Neural cell (in vitro differentiated cells): ENCODE measurements at regions not wholly inside any gene's neighbourhood (a gene's known extent, or its start where the extent isn't known, plus 50 kb on each side); places are given as distances from the start of the nearest gene placed in this dataset.
"Not testable (repeated sequence)": the region's sequence is repeated elsewhere in the genome, so short reads cannot be mapped to it uniquely, and the experiment has no call there.

ENCODE experiments used
- H2AFZ ChIP-seq: fragments of 200-600, 300-800 bp; sonication (generic), shearing (Covaris generic); 2 replicates; pipeline ENCODE4 v1.6.0; 2014; ENCODE audit warnings: low read depth, mild to moderate bottlenecking, antibody characterized with exemption, low read length, moderate library complexity
- H3F3A ChIP-seq: fragments of 200-600 bp; shearing (Covaris generic); 2 replicates; pipeline ENCODE4 v1.6.1; 2016; ENCODE audit warnings: mild to moderate bottlenecking, moderate library complexity, mixed read lengths, antibody characterized with exemption, low read length; ENCODE audit not compliant: insufficient read depth, poor library complexity, severe bottlenecking
- H3K27ac ChIP-seq: fragments of 200-600, 300-800 bp; sonication (generic), shearing (Covaris generic); 2 replicates; pipeline ENCODE4 v1.5.1; 2014; ENCODE audit warnings: mild to moderate bottlenecking, low read length, moderate library complexity
- H3K27me3 ChIP-seq: fragments of 300-800, 200-600 bp; sonication (generic), shearing (Covaris generic); 2 replicates; pipeline ENCODE4 v1.6.0; 2014; ENCODE audit warnings: mild to moderate bottlenecking, low read depth, low read length, moderate library complexity; ENCODE audit not compliant: insufficient read depth
- H3K36me3 ChIP-seq: fragments of 300-800, 200-600 bp; sonication (generic), shearing (Covaris generic); 2 replicates; pipeline ENCODE4 v1.5.1; 2014; ENCODE audit warnings: mild to moderate bottlenecking, antibody characterized with exemption, low read length, moderate library complexity; ENCODE audit not compliant: insufficient read depth
- H3K4me2 ChIP-seq: fragments of 300-800, 200-600 bp; sonication (generic), shearing (Covaris generic); 2 replicates; pipeline ENCODE4 v1.6.0; 2014; ENCODE audit warnings: mild to moderate bottlenecking, low read length
- H3K4me3 ChIP-seq: fragments of 300-800, 200-600 bp; sonication (generic), shearing (Covaris generic); 2 replicates; pipeline ENCODE4 v1.5.1; 2014; ENCODE audit warnings: mild to moderate bottlenecking, low read length, moderate library complexity
- H3K79me2 ChIP-seq: fragments of 200-600 bp; shearing (Covaris generic); replicated peaks from 2 replicates; pipeline ENCODE4 v1.6.0; 2014; ENCODE audit warnings: mild to moderate bottlenecking, low read length, moderate library complexity; ENCODE audit not compliant: insufficient read depth
- H3K9ac ChIP-seq: fragments of 300-800, 200-600 bp; sonication (generic), shearing (Covaris generic); 2 replicates; pipeline ENCODE4 v1.6.1; 2016; ENCODE audit warnings: mild to moderate bottlenecking, low read length, mixed read lengths
- H3K9me2 ChIP-seq: fragments of 200-600 bp; shearing (Covaris generic); 2 replicates; pipeline ENCODE4 v1.6.1; 2016; ENCODE audit warnings: mild to moderate bottlenecking, low read length, mixed read lengths; ENCODE audit not compliant: insufficient read depth
- H3K9me3 ChIP-seq: fragments of 200-600, 300-800 bp; sonication (generic), shearing (Covaris generic); 2 replicates; pipeline ENCODE4 v1.6.1; 2016; ENCODE audit warnings: mild to moderate bottlenecking, mixed run types, low read length, moderate library complexity, mixed read lengths
- H4K20me1 ChIP-seq: fragments of 200-600 bp; shearing (Covaris generic); 2 replicates; pipeline ENCODE4 v1.6.1; 2016; ENCODE audit warnings: mild to moderate bottlenecking, mixed run types; ENCODE audit not compliant: insufficient read depth
- EP300 ChIP-seq: fragments of 450-650 bp; conservative IDR thresholded peaks from 2 replicates; pipeline ENCODE4 v1.6.1; 2014; ENCODE audit warnings: antibody characterized with exemption, mild to moderate bottlenecking, moderate library complexity; ENCODE audit not compliant: poor library complexity, severe bottlenecking
- EZH2 ChIP-seq: fragments of 200-600, 300-800 bp; shearing (Covaris generic), sonication (generic); IDR thresholded peaks from 2 replicates; pipeline ENCODE4 v1.6.1; 2014; ENCODE audit warnings: antibody characterized with exemption, low read length, borderline replicate concordance, mild to moderate bottlenecking; ENCODE audit not compliant: insufficient read depth, poor library complexity, severe bottlenecking
- MXI1 ChIP-seq: fragments of 450-650 bp; conservative IDR thresholded peaks from 2 replicates; pipeline ENCODE4 v1.6.1; 2014; ENCODE audit warnings: antibody characterized with exemption, mild to moderate bottlenecking; ENCODE audit not compliant: poor library complexity, severe bottlenecking
- POLR2AphosphoS5 ChIP-seq: IDR thresholded peaks from 2 replicates; pipeline ENCODE4 v1.6.1; 2012
- RAD21 ChIP-seq: fragments of 450-650 bp; conservative IDR thresholded peaks from 2 replicates; pipeline ENCODE4 v1.6.1; 2014; ENCODE audit warnings: antibody characterized with exemption, mild to moderate bottlenecking, moderate library complexity
- SMC3 ChIP-seq: fragments of 450-650 bp; conservative IDR thresholded peaks from 2 replicates; pipeline ENCODE4 v1.6.1; 2014; ENCODE audit warnings: antibody characterized with exemption, mild to moderate bottlenecking, moderate library complexity; ENCODE audit not compliant: poor library complexity
- TAF1 ChIP-seq: IDR thresholded peaks from 2 replicates; pipeline ENCODE4 v1.6.1; 2012; ENCODE audit warnings: low read depth
- TF ChIP-seq, protein P1 (sequence below): IDR thresholded peaks from 2 replicates; pipeline ENCODE4 v1.6.1; 2012; ENCODE audit warnings: borderline replicate concordance
- TF ChIP-seq, protein P2 (sequence below): fragments of 450-650 bp; IDR thresholded peaks from 2 replicates; pipeline ENCODE4 v1.5.1; 2014; ENCODE audit warnings: antibody characterized with exemption, mild to moderate bottlenecking, moderate library complexity; ENCODE audit not compliant: poor library complexity, severe bottlenecking

DNA sequence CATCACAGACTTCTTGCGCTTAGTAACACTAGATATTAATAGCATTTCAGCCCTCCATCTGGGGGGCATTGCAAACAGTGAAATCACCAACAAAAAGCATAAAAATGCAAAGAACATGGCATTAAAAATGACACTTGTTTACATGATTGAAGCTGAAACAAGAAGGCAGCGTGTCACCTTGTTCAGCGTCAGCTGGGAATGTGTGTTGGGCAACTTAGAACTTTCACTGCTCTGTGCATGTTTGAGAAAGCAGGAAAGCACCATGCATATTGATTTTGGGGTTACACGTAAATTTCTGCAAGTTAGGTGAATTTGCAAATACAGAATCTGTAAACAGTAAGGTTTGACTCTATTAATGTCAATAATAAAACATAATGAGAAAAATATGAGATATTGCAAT, 162.9 kb downstream of the SOX4 start:
- Histone ChIP-seq H3F3A (no peaks in the 10 kb centered on the region), H3K9me2 (no peaks in the 10 kb centered on the region), H3K4me2 (no peak overlapping the region), H3K79me2 (peaks cover 56% of the 10 kb centered on the region), H3K27ac (no peak overlapping the region), H3K27me3 (no peaks in the 10 kb centered on the region), H3K4me3 (no peak overlapping the region), H3K9ac (no peak overlapping the region), H4K20me1 (no peaks in the 10 kb centered on the region), H3K36me3 (no peaks in the 10 kb centered on the region), H3K9me3 (no peaks in the 10 kb centered on the region), H2AFZ (no peak overlapping the region)
- TF ChIP-seq, protein P1, sequence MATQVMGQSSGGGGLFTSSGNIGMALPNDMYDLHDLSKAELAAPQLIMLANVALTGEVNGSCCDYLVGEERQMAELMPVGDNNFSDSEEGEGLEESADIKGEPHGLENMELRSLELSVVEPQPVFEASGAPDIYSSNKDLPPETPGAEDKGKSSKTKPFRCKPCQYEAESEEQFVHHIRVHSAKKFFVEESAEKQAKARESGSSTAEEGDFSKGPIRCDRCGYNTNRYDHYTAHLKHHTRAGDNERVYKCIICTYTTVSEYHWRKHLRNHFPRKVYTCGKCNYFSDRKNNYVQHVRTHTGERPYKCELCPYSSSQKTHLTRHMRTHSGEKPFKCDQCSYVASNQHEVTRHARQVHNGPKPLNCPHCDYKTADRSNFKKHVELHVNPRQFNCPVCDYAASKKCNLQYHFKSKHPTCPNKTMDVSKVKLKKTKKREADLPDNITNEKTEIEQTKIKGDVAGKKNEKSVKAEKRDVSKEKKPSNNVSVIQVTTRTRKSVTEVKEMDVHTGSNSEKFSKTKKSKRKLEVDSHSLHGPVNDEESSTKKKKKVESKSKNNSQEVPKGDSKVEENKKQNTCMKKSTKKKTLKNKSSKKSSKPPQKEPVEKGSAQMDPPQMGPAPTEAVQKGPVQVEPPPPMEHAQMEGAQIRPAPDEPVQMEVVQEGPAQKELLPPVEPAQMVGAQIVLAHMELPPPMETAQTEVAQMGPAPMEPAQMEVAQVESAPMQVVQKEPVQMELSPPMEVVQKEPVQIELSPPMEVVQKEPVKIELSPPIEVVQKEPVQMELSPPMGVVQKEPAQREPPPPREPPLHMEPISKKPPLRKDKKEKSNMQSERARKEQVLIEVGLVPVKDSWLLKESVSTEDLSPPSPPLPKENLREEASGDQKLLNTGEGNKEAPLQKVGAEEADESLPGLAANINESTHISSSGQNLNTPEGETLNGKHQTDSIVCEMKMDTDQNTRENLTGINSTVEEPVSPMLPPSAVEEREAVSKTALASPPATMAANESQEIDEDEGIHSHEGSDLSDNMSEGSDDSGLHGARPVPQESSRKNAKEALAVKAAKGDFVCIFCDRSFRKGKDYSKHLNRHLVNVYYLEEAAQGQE: no peak
- TF ChIP-seq SMC3 (no peak), EZH2 (no peak), EP300 (no peak), POLR2AphosphoS5 (no peak), MXI1 (no peak)

DNA sequence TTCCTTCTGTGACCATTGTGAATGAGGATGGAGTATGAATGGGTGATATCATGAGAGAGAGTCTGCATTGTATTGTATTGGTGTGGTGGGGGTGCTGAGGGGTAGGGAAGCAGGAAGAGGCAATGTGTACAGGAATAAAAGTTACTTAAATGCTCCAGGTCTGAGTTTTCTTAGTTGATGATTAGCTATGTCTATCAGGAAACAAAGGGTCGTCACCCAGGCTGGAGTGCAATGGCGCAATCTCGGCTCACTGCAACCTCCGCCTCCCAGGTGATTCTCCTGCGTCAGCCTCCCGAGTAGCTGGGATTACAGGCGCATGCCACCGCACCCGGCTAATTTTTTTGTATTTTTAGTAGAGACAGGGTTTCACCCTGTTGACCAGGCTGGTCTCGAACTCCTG, 163.8 kb downstream of the SOX4 start:
- not testable (repeated sequence) for H3F3A ChIP-seq, H3K9me2 ChIP-seq, H3K9me3 ChIP-seq, H3K4me2 ChIP-seq, H2AFZ ChIP-seq, H3K36me3 ChIP-seq, H4K20me1 ChIP-seq, H3K4me3 ChIP-seq, H3K27ac ChIP-seq, H3K27me3 ChIP-seq, H3K9ac ChIP-seq
- H3K79me2 ChIP-seq: peaks cover 47% of the 10 kb centered on the region

DNA sequence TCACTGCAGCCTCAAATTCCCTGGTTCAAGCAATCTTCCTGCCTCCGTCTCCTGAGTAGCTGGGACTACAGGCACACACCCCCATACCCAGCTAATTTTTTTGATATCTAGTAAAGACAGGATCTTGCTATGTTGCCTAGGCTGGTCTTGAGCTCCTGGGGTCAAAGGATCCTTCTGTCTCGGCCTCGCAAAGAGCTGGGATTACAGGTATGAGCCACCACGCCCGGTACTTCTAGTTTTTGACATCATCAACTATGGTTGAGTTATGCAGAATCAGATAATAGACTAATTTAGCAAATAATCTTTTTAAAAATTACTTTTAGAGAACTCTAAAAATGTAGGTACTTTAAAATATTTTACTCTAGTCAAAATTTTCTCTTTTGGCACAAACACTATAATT, 166.2 kb downstream of the SOX4 start:
- no peaks in the 10 kb centered on the region for H4K20me1 ChIP-seq
- no peak overlapping the region for H3K9ac ChIP-seq
- no peak overlapping the region for H2AFZ ChIP-seq
- peaks cover 32% of the 10 kb centered on the region for H3K79me2 ChIP-seq
- no peaks in the 10 kb centered on the region for H3K27me3 ChIP-seq
- TF ChIP-seq, protein P2, sequence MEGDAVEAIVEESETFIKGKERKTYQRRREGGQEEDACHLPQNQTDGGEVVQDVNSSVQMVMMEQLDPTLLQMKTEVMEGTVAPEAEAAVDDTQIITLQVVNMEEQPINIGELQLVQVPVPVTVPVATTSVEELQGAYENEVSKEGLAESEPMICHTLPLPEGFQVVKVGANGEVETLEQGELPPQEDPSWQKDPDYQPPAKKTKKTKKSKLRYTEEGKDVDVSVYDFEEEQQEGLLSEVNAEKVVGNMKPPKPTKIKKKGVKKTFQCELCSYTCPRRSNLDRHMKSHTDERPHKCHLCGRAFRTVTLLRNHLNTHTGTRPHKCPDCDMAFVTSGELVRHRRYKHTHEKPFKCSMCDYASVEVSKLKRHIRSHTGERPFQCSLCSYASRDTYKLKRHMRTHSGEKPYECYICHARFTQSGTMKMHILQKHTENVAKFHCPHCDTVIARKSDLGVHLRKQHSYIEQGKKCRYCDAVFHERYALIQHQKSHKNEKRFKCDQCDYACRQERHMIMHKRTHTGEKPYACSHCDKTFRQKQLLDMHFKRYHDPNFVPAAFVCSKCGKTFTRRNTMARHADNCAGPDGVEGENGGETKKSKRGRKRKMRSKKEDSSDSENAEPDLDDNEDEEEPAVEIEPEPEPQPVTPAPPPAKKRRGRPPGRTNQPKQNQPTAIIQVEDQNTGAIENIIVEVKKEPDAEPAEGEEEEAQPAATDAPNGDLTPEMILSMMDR: no peak
- TF ChIP-seq POLR2AphosphoS5: no peak
- TF ChIP-seq MXI1: no peak
- no peak for TF ChIP-seq EZH2
- no peak for TF ChIP-seq TAF1
- no peak for TF ChIP-seq EP300
- TF ChIP-seq, protein P1: no peak
- no peak for TF ChIP-seq RAD21
- TF ChIP-seq SMC3: no peak
- no peak overlapping the region for H3K4me3 ChIP-seq
- H3K9me2 ChIP-seq: no peaks in the 10 kb centered on the region
- H3F3A ChIP-seq: no peaks in the 10 kb centered on the region
- H3K36me3 ChIP-seq: no peaks in the 10 kb centered on the region
- H3K27ac ChIP-seq: no peak overlapping the region
- no peaks in the 10 kb centered on the region for H3K9me3 ChIP-seq
- H3K4me2 ChIP-seq: no peak overlapping the region

DNA sequence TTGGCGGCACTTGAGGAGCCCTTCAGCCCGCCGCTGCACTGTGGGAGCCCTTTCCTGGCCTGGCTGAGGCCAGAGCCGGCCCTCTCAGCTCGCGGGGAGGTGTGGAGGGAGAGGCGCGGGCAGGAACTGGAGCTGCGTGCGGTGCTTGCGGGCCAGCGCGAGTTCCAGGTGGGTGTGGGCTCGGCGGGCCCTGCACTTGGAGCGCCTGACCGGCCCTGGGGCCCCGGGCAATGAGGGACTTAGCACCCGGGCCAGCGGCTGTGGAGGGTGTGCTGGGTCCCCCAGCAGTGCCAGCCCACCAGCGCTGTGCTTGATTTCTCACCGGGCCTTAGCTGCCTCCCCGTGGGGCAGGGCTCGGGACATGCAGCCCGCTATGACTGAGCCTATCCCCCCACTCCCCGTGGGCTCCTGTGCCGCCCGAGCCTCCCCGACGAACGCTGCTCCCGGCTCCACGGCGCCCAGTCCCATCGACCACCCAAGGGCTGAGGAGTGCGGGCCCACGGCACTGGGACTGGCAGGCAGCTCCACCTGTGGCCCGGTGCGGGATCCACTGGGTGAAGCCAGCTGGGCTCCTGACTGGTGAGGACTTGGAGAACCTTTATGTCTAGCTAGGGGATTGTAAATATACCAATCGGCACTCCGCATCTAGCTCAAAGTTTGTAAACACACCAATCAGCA, 167.6 kb downstream of the SOX4 start:
- not testable (repeated sequence) for H4K20me1 ChIP-seq, H3K4me2 ChIP-seq, H3K9ac ChIP-seq, H3F3A ChIP-seq, H3K4me3 ChIP-seq, H2AFZ ChIP-seq, H3K9me3 ChIP-seq, H3K9me2 ChIP-seq, H3K27ac ChIP-seq, H3K27me3 ChIP-seq, H3K36me3 ChIP-seq
- H3K79me2 ChIP-seq: peaks cover 24% of the 10 kb centered on the region
